ENCODE measurements at regions not wholly inside any gene's neighbourhood (a gene's known extent, or its start where the extent isn't known, plus 50 kb on each side); places are given as distances from the start of the nearest gene placed in this dataset.

- TF ChIP-seq, protein P1, sequence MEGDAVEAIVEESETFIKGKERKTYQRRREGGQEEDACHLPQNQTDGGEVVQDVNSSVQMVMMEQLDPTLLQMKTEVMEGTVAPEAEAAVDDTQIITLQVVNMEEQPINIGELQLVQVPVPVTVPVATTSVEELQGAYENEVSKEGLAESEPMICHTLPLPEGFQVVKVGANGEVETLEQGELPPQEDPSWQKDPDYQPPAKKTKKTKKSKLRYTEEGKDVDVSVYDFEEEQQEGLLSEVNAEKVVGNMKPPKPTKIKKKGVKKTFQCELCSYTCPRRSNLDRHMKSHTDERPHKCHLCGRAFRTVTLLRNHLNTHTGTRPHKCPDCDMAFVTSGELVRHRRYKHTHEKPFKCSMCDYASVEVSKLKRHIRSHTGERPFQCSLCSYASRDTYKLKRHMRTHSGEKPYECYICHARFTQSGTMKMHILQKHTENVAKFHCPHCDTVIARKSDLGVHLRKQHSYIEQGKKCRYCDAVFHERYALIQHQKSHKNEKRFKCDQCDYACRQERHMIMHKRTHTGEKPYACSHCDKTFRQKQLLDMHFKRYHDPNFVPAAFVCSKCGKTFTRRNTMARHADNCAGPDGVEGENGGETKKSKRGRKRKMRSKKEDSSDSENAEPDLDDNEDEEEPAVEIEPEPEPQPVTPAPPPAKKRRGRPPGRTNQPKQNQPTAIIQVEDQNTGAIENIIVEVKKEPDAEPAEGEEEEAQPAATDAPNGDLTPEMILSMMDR (IDR thresholded peaks at IDR 0.05), result no peak
- TF ChIP-seq POLR2A (IDR thresholded peaks at IDR 0.05) (no peak), POLR2AphosphoS5 (IDR thresholded peaks at IDR 0.05) (no peak), EP300 (IDR thresholded peaks at IDR 0.05) (no peak)
These were observed 290.8 kb upstream of the CHAC2 start for GRCh38 chr2:53476834-53477233.
